NCI-H748 treated with DMSO at 0.1 percent for 48 hours (cell line): ENCODE measurements at regions not wholly inside any gene's neighbourhood (a gene's known extent, or its start where the extent isn't known, plus 50 kb on each side); places are given as distances from the start of the nearest gene placed in this dataset.
"Not testable (repeated sequence)": the region's sequence is repeated elsewhere in the genome, so short reads cannot be mapped to it uniquely, and the experiment has no call there.

Experiments
- DNase-seq: peaks from one replicate; lab custom pipeline; 2025; lab: John Stamatoyannopoulos, UW

DNA sequence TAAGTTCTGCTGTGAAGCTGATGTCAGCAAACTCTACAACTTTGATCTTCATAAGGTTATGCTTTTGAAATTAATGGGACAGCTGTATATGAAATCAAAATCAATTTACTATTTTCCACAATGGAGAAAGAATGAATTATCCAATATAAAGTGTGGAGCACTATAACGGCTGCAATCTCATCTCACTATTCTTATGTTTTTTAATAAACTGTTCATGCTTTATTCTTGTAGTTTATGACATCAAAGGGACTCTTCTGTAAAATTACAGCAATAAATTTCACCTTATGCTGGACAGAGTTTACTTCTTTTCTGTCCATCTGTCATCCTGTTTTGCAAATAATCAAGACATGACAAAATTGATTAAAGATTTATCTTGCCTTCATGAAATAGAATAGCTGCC lies 192.5 kb downstream of the TECRL start:
- DNase-seq = no peak

DNA sequence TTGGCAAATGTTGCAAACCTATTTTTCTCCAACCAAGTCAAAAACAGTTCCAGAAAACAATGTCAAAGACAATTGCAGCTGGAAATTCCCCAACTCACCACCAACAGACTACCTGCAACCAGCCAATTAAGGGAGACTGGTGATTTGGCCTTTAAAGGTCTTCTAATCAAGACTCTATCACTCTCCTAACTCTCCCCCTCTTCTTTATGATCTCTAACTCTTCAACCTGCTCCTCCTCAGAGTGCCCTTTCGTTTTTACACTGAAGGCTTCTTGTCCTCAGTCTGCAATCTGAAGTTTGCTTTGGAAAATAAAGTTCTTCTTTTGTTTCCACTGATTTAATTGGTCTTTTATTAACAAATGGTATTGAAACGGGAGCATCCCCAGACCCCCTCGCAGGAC lies 203.9 kb downstream of the TECRL start:
- DNase-seq = no peak

DNA sequence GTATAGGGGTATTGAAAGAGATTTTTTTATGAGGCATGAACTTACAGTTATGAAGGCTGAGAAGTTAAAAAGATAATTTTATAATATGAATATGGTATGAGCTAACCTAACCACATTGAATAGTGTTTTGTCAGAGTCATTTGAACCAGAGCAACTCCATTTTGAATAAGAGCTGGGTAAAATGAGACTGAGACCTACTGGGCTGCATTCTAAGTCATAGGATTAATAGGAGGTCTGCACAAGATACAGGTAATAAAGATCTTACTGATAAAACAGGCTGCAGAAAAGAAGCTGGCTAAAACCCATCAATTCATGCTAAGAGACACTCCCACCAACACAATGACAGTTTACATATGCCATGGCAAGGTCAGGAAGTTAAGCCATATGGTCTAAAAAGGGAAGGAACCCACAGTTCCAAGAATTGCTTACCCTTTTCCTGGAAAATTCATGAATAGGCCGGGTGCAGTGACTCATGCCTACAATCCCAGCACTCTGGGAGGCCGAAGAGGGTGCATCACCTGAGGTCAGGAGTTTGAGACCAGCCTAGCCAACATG lies 209.2 kb downstream of the TECRL start:
- no peak for DNase-seq

DNA sequence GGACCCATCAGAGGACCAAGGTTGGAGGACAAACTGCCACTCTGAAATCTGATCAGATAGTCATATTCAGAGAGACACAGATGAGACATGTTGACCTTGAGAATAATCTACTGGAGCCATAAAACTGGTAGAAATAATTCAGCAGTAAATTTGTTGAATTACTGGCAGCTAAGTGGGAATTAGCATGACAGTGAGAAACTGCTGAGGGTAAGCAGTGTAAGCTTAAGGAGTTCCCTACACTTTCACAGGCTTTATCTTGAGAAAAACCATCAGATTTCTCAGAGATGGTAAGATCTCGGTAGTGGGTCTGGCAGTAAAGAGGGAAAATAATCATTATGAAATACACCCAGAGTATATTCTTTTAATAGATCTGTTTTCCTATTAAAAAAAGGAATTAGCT lies 213.7 kb downstream of the TECRL start:
- no peak for DNase-seq

DNA sequence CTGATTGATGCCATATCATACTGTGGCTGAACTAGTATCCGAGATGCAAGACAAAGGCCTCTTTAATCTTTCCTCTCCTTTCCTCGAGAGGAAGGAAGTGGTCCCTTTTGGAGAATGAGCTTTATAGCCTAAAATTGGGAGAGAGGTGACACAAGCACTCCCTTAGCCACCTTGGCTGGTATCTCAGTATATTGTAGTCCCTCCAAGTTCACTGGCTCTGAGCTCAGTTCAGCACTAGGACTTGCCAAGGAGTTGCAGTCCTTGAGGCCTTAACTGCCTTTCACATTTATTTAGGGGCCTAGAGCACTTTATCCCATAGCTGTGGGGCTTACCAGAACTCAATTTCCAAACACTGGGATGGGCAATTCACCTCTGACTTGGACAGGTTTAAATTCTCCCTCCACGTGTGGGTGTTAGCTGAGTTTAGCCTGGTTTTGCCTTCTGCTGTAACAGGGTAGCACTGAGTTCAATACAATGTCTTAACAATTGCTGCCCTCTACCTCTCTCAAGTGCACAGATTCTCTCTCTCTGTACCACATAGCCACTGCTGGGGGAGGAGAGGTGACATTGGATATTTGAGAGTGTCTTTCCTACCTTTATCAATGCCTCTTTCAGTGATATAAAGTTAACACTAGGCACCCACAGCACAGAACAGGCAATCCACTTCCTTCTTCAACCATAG lies 216.4 kb downstream of the TECRL start:
- no peak for DNase-seq

DNA sequence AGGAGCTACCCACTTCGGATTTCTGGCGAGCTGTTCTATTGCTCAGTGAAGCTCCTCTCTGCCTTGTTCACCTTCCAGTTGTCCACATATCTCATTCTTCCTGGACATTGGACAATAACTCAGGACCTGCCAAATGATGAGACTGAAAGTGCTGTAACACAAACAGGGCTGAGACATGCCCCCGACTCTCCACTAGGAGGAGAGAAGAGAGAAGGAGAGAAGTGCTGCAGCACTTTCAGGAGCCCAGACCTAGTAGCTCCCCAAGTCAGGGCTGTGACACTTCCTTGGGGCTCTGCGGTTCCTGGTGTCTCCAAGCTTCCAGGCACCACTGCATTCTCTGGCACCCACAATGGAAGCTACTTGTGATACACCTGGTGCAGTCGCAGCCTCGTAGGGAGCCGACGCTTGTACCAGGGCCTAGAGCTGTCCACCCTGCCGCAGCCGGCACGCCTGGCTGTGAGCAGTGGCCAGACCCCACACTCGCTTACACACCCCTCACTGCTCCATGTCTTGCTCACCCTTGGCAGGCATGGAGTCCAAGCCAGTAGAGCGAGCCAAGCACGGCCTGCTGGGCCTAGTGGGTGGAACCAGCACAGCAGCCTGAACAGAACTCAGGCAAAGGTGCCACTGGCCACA lies 234.9 kb downstream of the TECRL start:
- DNase-seq = no peak

DNA sequence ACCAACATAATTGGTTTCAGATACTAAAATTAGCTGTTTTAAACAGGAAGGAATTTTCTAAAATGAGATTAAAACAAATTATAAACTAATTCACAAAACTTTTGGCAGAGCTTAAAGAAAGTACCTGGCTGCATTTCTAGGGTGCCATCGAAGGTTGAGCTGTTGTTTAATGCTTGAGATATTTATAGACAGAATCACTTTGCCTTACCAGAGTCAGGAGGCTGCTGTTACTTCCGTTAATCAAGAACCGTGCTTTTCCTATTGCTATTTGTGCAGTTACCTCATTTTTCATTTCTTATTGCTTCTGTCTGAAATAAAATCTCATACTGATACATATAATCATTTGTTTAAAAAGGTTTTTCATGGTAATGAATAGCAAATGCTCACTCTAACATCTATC lies 242.9 kb downstream of the TECRL start:
- no peak for DNase-seq

DNA sequence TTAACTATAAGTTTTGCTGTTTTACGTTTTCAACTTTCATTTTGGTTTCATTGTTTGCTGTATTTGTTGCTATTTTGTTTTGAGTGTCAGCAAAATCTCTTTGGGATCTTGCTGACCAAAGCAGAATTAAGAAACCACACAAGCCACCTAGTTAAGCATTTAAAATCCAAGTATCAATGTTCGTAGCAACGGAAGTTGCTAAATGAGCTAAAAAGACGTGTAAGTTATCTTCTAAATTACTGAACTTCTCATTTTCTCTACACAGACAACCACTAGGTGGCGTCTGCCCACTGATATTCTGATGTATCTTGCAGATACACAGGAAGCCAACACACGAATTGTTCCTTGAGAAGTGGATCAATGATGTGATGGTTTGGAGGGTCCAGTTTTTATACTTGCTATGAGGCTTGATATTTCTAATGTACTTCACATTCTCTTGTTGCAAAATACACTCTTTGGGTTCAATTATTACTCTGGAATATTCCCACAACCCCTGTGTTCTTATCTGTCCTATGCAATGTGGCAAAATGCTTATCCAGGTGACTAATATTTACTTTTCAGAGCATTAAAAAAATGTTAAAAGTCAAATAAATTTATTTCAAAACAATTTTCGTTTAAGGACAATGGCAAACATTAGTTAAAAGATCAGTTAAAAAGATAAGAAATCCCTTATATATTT lies 250.5 kb downstream of the TECRL start:
- peak; percentile 0 for DNase-seq

DNA sequence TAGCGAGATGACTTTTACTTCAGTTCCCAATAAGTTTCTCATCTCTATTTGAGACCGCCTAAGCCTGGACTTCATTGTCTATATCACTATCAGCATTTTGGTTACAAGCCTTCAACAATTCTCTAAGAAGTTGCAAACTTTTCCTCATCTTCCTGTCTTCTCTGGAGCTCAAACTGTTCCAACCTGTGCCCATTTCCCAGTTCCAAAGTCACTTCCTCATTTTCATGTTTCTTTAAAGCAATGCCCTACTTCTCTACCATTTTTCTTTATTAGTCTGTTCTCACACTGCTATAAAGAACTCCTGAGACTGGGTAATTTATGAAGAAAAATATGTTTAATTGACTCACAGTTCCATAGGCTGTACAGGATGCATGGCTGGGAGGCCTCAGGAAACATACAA lies 251.9 kb downstream of the TECRL start:
- no peak for DNase-seq

DNA sequence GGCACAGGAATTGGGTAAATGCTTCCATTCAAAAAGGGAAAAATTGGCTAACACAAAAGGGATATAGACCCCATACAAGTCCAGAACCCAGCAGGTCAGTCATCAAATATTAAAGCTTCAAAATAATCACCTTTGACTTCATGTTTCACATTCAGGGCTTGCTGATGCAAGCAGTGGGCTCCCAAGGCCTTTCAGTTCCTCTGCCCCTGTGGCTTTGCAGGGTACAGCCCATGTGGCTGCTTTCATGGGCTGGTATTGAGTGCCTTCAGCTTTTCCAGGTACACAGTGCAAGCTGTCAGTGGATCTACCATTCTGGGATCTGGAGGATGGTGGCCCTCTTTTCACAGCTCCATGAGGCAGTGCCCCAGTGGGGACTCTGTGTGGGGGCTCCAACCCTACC lies 253.0 kb downstream of the TECRL start:
- DNase-seq = no peak

DNA sequence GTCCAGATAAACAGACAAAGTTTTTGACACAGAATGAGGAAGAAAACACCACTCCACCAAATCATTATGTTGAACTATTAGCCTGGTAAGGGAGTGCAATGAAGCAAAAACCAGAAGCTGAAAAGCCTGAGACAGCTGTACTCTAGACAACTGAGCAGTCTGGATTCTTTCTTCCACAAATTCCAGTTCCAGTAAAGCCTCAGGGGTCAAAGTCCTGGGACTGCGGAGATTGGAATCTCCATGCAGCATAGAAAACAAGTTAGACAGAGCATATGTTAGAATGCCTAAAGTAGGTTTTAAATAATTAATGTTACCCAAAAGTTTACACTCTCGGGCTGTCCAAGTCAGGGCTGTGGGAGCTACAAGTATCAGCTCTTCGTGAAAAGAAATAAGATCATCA lies 263.2 kb downstream of the TECRL start:
- no peak for DNase-seq

DNA sequence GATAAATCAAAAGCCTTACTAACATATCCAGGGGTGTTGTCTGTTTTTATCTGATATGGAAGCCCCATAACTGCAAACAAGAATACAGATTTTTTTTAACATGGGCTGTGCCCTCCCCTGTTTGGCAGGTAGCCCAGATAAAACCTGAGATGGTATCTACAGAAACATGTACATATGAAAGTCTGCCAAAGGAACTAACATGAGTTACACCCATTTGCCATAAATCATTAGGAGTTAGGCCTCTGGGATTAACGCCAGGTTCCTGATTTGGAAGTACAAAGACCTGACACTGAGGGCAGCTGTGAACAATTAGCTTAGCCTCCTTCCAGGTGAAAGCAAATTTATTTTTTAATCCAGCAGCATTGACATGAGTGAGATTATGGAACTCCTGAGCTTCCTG lies 264.3 kb downstream of the TECRL start:
- DNase-seq = no peak

DNA sequence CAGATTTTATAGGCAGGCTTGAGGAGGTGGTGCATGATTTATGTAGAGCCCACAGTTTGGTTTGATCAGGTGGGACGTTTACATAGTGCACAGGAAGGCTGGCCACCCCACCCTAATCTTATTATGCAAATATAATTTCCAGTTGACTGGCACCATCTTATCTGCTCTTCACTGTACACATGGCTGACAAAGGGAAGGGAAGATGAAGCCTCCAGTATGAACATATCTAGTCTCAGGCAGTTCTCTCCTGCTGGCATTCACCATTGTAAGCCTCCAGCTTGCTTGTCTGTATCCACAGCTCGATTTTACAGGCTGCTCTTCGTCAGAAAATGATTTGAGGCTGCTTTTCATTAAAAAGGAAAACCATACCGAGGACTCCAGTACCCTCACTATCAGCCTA lies 278.3 kb downstream of the TECRL start:
- no peak for DNase-seq

DNA sequence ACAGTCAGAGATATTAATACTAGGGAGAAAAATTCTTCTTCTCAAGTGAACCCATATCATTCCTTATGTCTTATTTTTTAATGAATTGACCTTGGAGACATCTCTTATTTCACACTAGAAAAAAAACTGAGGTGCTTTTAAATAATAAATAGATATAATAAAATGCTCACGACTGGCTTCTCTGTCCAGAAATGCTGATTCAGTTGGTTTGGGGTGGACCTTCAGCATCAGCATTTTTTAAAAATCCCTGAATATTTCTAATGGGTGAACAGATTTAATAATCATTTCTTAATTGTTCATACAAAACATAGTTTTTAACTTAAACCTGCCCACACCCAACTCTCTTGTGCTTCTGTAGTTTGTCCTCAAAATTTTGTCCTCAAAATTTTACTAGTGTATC lies 283.9 kb downstream of the TECRL start:
- DNase-seq = no peak

DNA sequence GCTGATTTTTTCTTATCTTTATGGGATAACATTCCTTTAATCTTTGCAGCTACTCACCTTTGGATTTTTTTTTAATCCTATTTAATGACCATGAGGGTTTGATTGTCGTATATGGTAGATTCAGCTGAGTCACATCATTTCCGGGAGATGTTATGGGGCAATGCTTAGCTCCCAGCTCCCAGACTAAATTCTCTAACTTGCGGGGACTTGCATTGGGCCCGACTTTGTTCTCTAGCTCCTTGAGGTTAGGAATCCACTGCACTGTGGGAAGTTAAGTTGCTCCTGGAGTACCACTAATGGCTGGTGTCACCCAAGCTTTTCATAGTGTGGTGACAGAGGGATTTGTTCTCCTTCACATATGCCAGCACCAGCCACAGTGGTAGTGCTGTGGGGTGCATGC lies 287.4 kb downstream of the TECRL start:
- DNase-seq = no peak

DNA sequence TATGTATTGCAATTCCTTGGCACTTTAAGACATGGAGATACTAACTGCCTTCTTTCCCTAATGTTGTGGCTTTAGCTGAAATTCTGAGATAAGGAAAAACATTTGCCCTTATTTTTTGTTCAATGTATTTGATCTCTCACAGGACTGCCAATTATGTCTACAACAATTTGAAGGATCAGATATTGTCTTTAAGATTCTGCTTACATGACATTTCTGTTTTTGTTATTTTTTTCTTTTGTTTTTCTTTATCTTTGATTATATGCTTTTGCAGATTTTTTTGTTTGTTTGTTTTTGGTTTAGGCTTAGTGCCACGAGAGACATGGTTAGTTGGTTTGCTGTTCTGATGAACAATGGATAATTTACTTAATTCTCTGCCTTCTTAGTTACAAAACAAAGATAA lies 303.3 kb downstream of the TECRL start:
- no peak for DNase-seq

DNA sequence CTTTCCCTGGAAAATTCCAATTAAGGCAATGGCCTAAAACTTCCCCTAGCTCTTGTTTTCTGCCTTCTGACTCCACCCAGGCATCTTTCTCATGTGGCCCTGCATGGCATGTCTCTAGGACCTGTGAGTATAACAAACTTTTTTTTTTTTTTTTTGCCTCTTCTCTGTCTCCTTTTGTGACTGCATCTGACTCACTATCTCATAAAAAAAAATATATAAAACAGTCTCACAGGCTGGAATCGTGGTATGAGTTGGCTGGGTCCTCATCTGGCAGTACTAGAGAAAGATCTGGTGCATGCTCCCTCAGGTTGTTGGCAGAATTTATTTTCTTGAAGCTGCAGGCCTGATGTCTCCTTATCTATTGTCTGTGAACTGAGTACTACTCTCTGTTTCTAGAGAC lies 313.9 kb downstream of the TECRL start:
- no peak for DNase-seq

DNA sequence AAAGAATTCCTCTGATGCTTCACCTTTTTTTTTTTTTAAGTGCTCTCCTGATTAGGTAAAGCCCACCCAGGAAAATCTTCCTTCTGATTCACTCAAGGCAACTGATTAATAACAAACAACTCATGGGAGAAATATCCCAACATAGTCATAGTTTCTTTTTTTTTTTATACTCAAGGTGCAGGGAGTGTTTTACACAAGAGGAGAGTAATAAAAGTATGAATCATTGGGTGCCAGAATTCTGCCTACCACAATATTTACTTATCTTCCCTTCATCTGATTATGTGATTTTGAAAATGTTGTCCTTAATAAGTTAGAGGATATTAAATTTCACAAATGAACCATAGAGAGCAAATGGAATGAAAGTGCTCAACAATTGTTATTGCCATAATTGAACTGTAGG lies 329.9 kb downstream of the TECRL start:
- no peak for DNase-seq

DNA sequence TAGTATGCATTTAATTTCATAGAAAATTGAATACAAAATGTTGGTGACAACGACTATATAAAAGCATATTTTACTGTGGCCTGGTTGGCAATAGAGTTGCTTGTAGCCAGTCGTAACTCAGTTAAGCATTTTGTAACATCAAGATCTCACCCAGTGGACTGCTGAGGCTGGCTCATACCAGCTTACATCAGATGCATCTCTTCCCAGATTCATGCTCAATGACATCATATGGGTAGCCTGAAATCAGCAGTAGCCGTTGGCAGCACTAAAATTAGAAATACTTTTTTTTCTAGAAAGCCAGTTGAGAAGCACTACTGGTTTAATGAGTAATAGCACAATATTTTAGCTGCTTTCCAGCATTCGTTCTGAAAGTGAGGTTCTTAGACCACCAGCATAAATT lies 341.2 kb downstream of the TECRL start:
- DNase-seq = no peak

DNA sequence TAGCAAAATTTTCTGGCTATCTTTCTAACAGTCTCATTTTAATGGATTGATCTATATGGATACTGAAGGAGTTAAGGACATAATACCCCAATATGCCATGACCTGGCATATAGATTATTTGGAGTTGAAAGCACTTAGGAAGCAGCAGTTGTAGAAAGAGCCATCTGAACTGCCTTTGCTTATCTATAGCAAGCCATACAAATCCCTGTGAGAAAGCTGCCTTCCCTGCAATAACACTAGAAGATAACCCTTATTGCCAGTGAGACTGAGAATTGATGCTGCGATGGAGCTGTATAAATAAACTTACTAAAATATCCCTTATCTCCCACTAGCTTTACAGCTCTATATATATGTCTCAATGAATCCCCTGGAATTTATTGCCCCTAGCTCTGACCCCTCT lies 346.3 kb downstream of the TECRL start:
- DNase-seq = no peak

DNA sequence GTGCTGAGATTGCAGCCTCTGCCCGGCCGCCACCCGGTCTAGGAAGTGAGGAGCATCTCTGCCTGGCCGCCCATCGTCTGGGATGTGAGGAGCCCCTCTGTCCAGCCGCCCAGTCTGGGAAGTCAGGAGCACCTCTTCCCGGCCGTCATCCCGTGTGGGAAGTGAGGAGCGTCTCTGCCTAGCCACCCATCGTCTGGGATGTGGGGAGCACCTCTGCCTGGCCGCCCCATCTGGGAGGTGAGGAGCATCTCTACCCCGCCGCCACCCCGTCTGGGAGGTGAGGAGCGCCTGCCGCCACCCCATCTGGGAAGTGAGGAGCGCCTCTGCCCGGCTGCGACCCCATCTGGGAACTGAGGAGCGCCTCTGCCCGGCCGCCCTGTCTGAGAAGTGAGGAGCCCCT lies 372.2 kb downstream of the TECRL start:
- DNase-seq = not testable (repeated sequence)

DNA sequence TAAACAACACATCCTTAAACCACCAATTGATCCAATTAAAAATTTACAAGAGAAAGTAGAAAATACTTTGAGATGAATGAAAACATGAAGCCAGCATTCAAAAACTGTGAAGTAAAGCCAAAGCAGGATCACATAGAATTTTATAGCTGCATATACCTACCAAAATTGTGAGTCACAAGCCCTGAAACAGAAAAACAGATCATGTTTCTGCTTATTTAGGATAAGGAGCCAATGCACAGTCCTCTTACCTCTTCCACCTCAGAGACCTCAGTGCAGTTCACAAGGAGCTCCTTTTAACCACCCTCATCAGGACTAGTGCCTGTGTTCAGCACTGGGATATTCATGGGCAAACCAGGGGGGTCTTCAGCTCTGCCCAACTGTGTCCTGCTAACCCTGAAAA lies 386.7 kb downstream of the TECRL start:
- no peak for DNase-seq

DNA sequence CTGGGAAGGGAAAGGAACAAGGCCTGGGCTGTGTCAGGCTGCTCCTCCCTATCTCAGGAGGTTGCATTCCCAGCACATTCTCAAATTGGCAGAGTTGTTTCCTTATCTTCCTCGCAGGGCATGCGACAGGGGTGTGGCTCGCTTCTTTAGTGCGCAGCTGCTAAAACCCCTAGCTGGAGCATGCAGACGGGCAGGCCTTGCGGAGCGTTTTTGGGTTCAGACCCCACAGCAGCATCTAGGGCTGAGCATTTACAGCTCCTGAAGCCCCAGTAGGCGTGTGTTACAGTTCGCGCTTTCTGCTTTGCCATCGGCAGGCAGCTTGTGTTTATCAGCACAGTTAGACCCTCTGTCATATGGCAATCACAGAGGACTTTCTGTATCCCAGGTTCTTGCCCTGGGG lies 392.4 kb downstream of the TECRL start:
- DNase-seq = no peak
